ENCODE measurements at regions not wholly inside any gene's neighbourhood (a gene's known extent, or its start where the extent isn't known, plus 50 kb on each side); places are given as distances from the start of the nearest gene placed in this dataset.

- TF ChIP-seq CTCF (IDR thresholded peaks at IDR 0.05), result no peak
- TF ChIP-seq POLR2A (IDR thresholded peaks at IDR 0.05), result no peak
Observed at GRCh38 chr9:134983506-134984371, 66.0 kb upstream of the FCN1 start.
